ENCODE measurements at regions not wholly inside any gene's neighbourhood (a gene's known extent, or its start where the extent isn't known, plus 50 kb on each side); places are given as distances from the start of the nearest gene placed in this dataset.
"Not testable (repeated sequence)": the region's sequence is repeated elsewhere in the genome, so short reads cannot be mapped to it uniquely, and the experiment has no call there.

DNA sequence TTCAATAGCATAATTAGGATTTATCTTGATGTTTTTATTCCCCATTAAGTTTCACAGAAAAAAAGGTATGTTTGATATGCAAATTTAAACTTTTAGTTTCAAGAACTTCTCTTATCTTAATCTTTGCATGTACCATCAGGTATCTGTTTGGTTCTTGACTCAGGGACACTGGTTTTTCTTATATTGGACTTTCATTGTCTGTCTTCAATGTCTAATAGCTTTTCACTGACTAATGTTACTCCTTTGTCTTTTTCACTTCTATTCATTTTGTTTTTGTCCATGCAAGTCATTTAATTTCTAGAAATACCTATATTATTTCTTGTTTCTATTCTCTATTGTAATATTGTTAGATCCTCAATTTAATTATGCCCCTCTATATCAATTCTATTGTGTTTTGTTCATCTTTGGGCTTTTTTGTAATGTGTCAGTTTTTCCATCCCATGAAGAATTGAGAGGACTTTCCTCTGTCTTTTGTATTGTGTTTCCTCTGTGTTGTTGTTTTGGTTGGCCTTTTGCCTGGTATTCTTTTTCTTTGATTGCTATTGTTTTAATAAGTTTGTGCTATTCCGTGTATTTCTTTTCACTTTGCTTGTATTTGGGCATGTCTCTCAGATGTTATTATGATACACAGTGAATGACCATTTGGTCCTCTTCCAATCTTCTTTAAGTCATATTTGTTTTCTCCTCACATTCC is 58.3 kb upstream of the ANKRD10 start:
- H3K36me3 ChIP-seq (ENCODE audit: control insufficient read depth, insufficient read depth, low read length): no peaks in the 10 kb centered on the region
- peaks cover 3% of the 10 kb centered on the region for H3K4me1 Mint-ChIP-seq
- H3K27ac Mint-ChIP-seq: no peak overlapping the region
- TF ChIP-seq CTCF (conservative IDR thresholded peaks at IDR 0.05): no peak
- H3K9me3 ChIP-seq (ENCODE audit: control insufficient read depth, low read length): peaks cover 21% of the 10 kb centered on the region
- no peak overlapping the region for H3K4me3 ChIP-seq (ENCODE audit: low read length)
- H3K4me3 Mint-ChIP-seq: no peak overlapping the region
- H3K9ac ChIP-seq (ENCODE audit: extremely low read depth, low read length, poor library complexity, severe bottlenecking): no peak overlapping the region
- H3K27me3 ChIP-seq (ENCODE audit: control insufficient read depth, insufficient read depth, low read length, poor library complexity, severe bottlenecking): no peaks in the 10 kb centered on the region
- H3K9me3 Mint-ChIP-seq: peaks cover 13% of the 10 kb centered on the region
- no peak for DNase-seq
- H3K36me3 Mint-ChIP-seq (ENCODE audit: low read depth): no peaks in the 10 kb centered on the region
- H3K4me1 ChIP-seq (ENCODE audit: control insufficient read depth, insufficient read depth, low read length): peaks cover 4% of the 10 kb centered on the region
- no peak overlapping the region for H3K27ac ChIP-seq (ENCODE audit: low read depth, low read length)
- peaks cover 18% of the 10 kb centered on the region for H3K27me3 Mint-ChIP-seq (ENCODE audit: insufficient read depth)
- WGBS, 2 experiments (ENCODE audit: insufficient coverage in 1 of 2, insufficient read length in 1 of 2): 100% methylated on average over 1 of the region's 1 CpG; no CpG with 5 or more reads in 1 of the 2 experiments

DNA sequence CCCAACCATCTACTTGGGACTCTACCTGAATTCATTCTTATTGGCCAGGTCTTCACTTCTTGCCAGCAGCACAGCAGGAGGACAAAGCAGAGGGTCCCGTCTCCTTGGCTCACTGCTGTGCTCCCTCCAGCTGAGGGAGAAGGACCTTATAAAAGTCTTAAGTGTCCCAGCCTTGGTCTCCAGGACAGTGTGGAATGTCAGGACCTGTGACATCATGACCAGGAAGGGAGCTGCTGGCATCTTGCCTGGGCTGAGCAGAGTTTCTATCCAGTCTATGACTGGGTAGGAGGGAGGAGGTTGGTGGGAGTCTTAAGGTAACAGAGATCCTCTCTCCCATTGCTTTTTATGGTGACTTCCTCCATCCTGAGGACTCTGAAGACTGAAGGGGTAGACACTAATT is 56.6 kb upstream of the ANKRD10 start:
- no peak overlapping the region for H3K27ac ChIP-seq (ENCODE audit: low read depth, low read length)
- no peaks in the 10 kb centered on the region for H3K36me3 Mint-ChIP-seq (ENCODE audit: low read depth)
- peaks cover 6% of the 10 kb centered on the region for H3K4me1 Mint-ChIP-seq
- H3K9ac ChIP-seq (ENCODE audit: extremely low read depth, low read length, poor library complexity, severe bottlenecking): no peak overlapping the region
- peaks cover 2% of the 10 kb centered on the region for H3K4me1 ChIP-seq (ENCODE audit: control insufficient read depth, insufficient read depth, low read length)
- peaks cover 8% of the 10 kb centered on the region for H3K9me3 Mint-ChIP-seq
- H3K36me3 ChIP-seq (ENCODE audit: control insufficient read depth, insufficient read depth, low read length): no peaks in the 10 kb centered on the region
- TF ChIP-seq CTCF (conservative IDR thresholded peaks at IDR 0.05): no peak
- peaks cover 16% of the 10 kb centered on the region for H3K27me3 Mint-ChIP-seq (ENCODE audit: insufficient read depth)
- 94 to 100% methylated on average over 1 of the region's 1 CpG for WGBS, 2 experiments (ENCODE audit: insufficient coverage in 1 of 2, insufficient read length in 1 of 2)
- H3K27ac Mint-ChIP-seq: no peak overlapping the region
- no peak overlapping the region for H3K4me3 Mint-ChIP-seq
- DNase-seq: no peak
- peaks cover 21% of the 10 kb centered on the region for H3K9me3 ChIP-seq (ENCODE audit: control insufficient read depth, low read length)
- no peak overlapping the region for H3K4me3 ChIP-seq (ENCODE audit: low read length)
- no peaks in the 10 kb centered on the region for H3K27me3 ChIP-seq (ENCODE audit: control insufficient read depth, insufficient read depth, low read length, poor library complexity, severe bottlenecking)

GRCh38 chr13:110967156-110967855 is 52.4 kb upstream of the ANKRD10 start:
- H3K27ac ChIP-seq (ENCODE audit: low read depth, low read length); DNase-seq; H3K4me1 Mint-ChIP-seq; H3K9ac ChIP-seq (ENCODE audit: extremely low read depth, low read length, poor library complexity, severe bottlenecking); H3K36me3 Mint-ChIP-seq (ENCODE audit: low read depth); H3K27me3 ChIP-seq (ENCODE audit: control insufficient read depth, insufficient read depth, low read length, poor library complexity, severe bottlenecking); H3K4me3 Mint-ChIP-seq; H3K4me1 ChIP-seq (ENCODE audit: control insufficient read depth, insufficient read depth, low read length); H3K36me3 ChIP-seq (ENCODE audit: control insufficient read depth, insufficient read depth, low read length); H3K27ac Mint-ChIP-seq; H3K4me3 ChIP-seq (ENCODE audit: low read length): not testable (repeated sequence)
- 84 to 96% methylated on average over 4 of the region's 4 CpGs for WGBS, 2 experiments (ENCODE audit: insufficient coverage in 1 of 2, insufficient read length in 1 of 2)
- H3K9me3 ChIP-seq (ENCODE audit: control insufficient read depth, low read length): peaks cover 57% of the 10 kb centered on the region
- H3K27me3 Mint-ChIP-seq (ENCODE audit: insufficient read depth): peaks cover 13% of the 10 kb centered on the region
- peaks cover 41% of the 10 kb centered on the region for H3K9me3 Mint-ChIP-seq

All from endodermal cell (in vitro differentiated cells).